IPS-18c (cell line): ENCODE measurements at regions not wholly inside any gene's neighbourhood (a gene's known extent, or its start where the extent isn't known, plus 50 kb on each side); places are given as distances from the start of the nearest gene placed in this dataset.

ENCODE experiments used
- H3K4me3 ChIP-seq: 2 replicates; pipeline ENCODE4 v1.7.0; 2013; ENCODE audit warnings: low read depth, mild to moderate bottlenecking, low read length, moderate library complexity; ENCODE audit not compliant: insufficient read depth
- H3K9me3 ChIP-seq: one replicate; pipeline ENCODE4 v1.6.1; 2013; ENCODE audit warnings: mild to moderate bottlenecking, low read length, moderate library complexity; ENCODE audit not compliant: control insufficient read depth, insufficient read depth

- H3K9me3 ChIP-seq, result no peaks in the 10 kb centered on the region
- H3K4me3 ChIP-seq, result no peak overlapping the region
These were observed 128.7 kb upstream of the BMP4 start for GRCh38 chr14:54085232-54085761.

GRCh38 chr14:54085841-54086240 is 129.2 kb upstream of the BMP4 start:
- no peaks in the 10 kb centered on the region for H3K9me3 ChIP-seq
- H3K4me3 ChIP-seq, result no peak overlapping the region

- H3K4me3 ChIP-seq, result no peak overlapping the region
These were observed 130.1 kb upstream of the BMP4 start for GRCh38 chr14:54086767-54087166.

GRCh38 chr14:54087376-54087775 is 130.8 kb upstream of the BMP4 start:
- no peaks in the 10 kb centered on the region for H3K9me3 ChIP-seq
- no peak overlapping the region for H3K4me3 ChIP-seq

More at GRCh38 chr14:54086767-54087166, 130.1 kb upstream of the BMP4 start:
- no peaks in the 10 kb centered on the region for H3K9me3 ChIP-seq

GRCh38 chr14:54088271-54088670 is 131.6 kb upstream of the BMP4 start:
- Histone ChIP-seq H3K4me3 (no peak overlapping the region), H3K9me3 (no peaks in the 10 kb centered on the region)

- H3K4me3 ChIP-seq, result no peak overlapping the region
- no peaks in the 10 kb centered on the region for H3K9me3 ChIP-seq
These were observed 133.6 kb upstream of the BMP4 start for GRCh38 chr14:54090274-54090673.

GRCh38 chr14:54094765-54095164 is 138.1 kb upstream of the BMP4 start:
- Histone ChIP-seq H3K4me3 (no peak overlapping the region), H3K9me3 (no peaks in the 10 kb centered on the region)

GRCh38 chr14:54098536-54098935 is 141.9 kb upstream of the BMP4 start:
- Histone ChIP-seq H3K9me3 (no peaks in the 10 kb centered on the region), H3K4me3 (no peak overlapping the region)

- no peaks in the 10 kb centered on the region for H3K9me3 ChIP-seq
- H3K4me3 ChIP-seq, result no peak overlapping the region
These were observed 145.4 kb upstream of the BMP4 start for GRCh38 chr14:54102051-54102456.

GRCh38 chr14:54102530-54102929 is 145.9 kb upstream of the BMP4 start:
- no peaks in the 10 kb centered on the region for H3K9me3 ChIP-seq
- H3K4me3 ChIP-seq, result no peak overlapping the region

GRCh38 chr14:54104601-54105145 is 148.0 kb upstream of the BMP4 start:
- Histone ChIP-seq H3K9me3 (no peaks in the 10 kb centered on the region), H3K4me3 (no peak overlapping the region)

- Histone ChIP-seq H3K9me3 (no peaks in the 10 kb centered on the region), H3K4me3 (no peak overlapping the region)
These were observed 148.8 kb upstream of the BMP4 start for GRCh38 chr14:54105406-54105805.

- H3K4me3 ChIP-seq, result no peak overlapping the region
- no peaks in the 10 kb centered on the region for H3K9me3 ChIP-seq
These were observed 149.3 kb upstream of the BMP4 start for GRCh38 chr14:54105898-54106297.

- H3K9me3 ChIP-seq, result no peaks in the 10 kb centered on the region
- H3K4me3 ChIP-seq, result no peak overlapping the region
These were observed 150.2 kb upstream of the BMP4 start for GRCh38 chr14:54106661-54107377.

- Histone ChIP-seq H3K4me3 (no peak overlapping the region), H3K9me3 (no peaks in the 10 kb centered on the region)
These were observed 152.2 kb upstream of the BMP4 start for GRCh38 chr14:54108481-54109471.

- no peak overlapping the region for H3K4me3 ChIP-seq
These were observed 153.0 kb upstream of the BMP4 start for GRCh38 chr14:54109521-54110120.

GRCh38 chr14:54114941-54115340 is 158.3 kb upstream of the BMP4 start:
- no peak overlapping the region for H3K4me3 ChIP-seq
- no peaks in the 10 kb centered on the region for H3K9me3 ChIP-seq

More at GRCh38 chr14:54109521-54110120, 153.0 kb upstream of the BMP4 start:
- H3K9me3 ChIP-seq, result no peaks in the 10 kb centered on the region
